ENCODE measurements at regions not wholly inside any gene's neighbourhood (a gene's known extent, or its start where the extent isn't known, plus 50 kb on each side); places are given as distances from the start of the nearest gene placed in this dataset.

DNA sequence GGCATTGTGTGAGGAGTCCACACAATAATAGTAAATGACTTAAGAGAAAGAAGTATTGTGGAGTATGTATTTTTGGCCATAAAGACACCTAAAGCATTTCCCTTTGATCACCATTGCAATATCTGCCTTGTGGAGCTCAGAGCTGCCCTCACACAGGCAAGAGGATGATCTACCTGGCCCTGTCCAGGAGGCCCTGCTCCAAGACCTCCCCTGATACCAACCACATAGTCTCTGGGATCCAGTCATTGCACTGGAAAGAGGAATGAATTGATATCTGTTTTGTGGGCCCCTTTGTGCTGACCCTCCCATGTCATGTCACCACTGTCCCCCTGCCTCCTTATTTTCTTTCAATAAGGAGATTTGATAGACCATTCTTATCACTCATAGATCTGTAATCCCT lies 430.6 kb upstream of the TNP1 start:
- Histone ChIP-seq H3K27ac (no peak overlapping the region), H3K27me3 (ENCODE audit: insufficient read depth in 3 of 3, low read length in 2 of 3) (no peaks in the 10 kb centered on the region), H3K4me1 (no peaks in the 10 kb centered on the region), H3K9me3 (no peaks in the 10 kb centered on the region), H3K36me3 (ENCODE audit: insufficient read depth in 1 of 2, low read depth in 1 of 2) (no peaks in the 10 kb centered on the region), H3K4me3 (no peak overlapping the region)
- ATAC-seq (no peak), DNase-seq (no peak)
- TF ChIP-seq, protein P1, sequence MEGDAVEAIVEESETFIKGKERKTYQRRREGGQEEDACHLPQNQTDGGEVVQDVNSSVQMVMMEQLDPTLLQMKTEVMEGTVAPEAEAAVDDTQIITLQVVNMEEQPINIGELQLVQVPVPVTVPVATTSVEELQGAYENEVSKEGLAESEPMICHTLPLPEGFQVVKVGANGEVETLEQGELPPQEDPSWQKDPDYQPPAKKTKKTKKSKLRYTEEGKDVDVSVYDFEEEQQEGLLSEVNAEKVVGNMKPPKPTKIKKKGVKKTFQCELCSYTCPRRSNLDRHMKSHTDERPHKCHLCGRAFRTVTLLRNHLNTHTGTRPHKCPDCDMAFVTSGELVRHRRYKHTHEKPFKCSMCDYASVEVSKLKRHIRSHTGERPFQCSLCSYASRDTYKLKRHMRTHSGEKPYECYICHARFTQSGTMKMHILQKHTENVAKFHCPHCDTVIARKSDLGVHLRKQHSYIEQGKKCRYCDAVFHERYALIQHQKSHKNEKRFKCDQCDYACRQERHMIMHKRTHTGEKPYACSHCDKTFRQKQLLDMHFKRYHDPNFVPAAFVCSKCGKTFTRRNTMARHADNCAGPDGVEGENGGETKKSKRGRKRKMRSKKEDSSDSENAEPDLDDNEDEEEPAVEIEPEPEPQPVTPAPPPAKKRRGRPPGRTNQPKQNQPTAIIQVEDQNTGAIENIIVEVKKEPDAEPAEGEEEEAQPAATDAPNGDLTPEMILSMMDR (IDR thresholded peaks at IDR 0.05) = no peak
- intact Hi-C loops (cut with DNase I) = no loop called here

- Histone ChIP-seq H3K36me3 (ENCODE audit: insufficient read depth in 1 of 2, low read depth in 1 of 2) (no peaks in the 10 kb centered on the region), H3K27ac (no peak overlapping the region), H3K9me3 (no peaks in the 10 kb centered on the region), H3K4me1 (no peaks in the 10 kb centered on the region), H3K27me3 (ENCODE audit: insufficient read depth in 3 of 3, low read length in 2 of 3) (no peaks in the 10 kb centered on the region), H3K4me3 (no peak overlapping the region)
- intact Hi-C loops (cut with DNase I) = no loop called here
- DNase-seq (no peak), ATAC-seq (no peak)
- 69 to 91% (median 87%) methylated on average over 2 of the region's 2 CpGs for WGBS, 3 donors
- TF ChIP-seq, protein P1 (IDR thresholded peaks at IDR 0.05) = no peak
Measured at GRCh38 chr2:217289907-217290280, 430.0 kb upstream of the TNP1 start.

DNA sequence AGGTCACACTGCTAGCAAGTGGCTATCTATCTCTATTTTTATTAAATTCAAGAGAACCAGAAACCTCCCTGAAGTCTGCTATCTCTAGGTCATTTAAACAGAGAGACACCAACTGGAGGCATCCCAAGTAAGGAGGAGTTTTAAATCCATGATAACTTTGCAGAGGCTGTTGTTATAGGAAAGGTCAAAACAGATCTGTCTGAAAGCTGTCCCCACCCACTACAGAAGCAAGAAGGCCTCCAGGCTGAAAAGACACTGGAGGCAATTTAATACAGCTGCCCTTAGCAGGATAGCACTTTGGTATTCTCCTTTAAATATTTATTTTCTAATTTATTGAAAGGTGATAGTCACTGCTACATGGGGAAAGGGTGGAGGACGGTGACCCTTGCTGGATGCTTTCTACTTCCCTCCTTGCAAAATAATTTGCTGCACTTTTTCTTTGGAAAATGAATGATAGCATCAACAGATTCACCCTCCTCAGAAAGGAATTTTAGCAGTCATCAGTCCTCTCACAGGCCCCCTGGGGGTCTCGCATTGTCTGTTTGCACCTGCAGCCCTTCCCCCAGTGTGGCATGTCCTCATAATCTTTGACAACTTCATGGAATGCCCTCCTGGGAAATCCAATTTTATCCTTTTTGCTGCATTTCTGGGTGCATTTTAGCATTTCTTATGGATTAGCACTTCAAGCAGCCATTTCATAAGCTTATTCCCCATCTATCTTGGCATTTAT lies 429.5 kb upstream of the TNP1 start:
- no peak overlapping the region for H3K4me3 ChIP-seq
- no peak overlapping the region for H3K27ac ChIP-seq
- no peak for ATAC-seq
- no peaks in the 10 kb centered on the region for H3K9me3 ChIP-seq
- no peak for DNase-seq
- no peaks in the 10 kb centered on the region for H3K27me3 ChIP-seq (ENCODE audit: insufficient read depth in 3 of 3, low read length in 2 of 3)
- 87 to 95% (median 94%) methylated on average over 2 of the region's 2 CpGs for WGBS, 3 donors
- intact Hi-C loops (cut with DNase I) = no loop called here
- no peaks in the 10 kb centered on the region for H3K36me3 ChIP-seq (ENCODE audit: insufficient read depth in 1 of 2, low read depth in 1 of 2)
- H3K4me1 ChIP-seq = no peaks in the 10 kb centered on the region
- TF ChIP-seq, protein P1 (IDR thresholded peaks at IDR 0.05) = no peak

- WGBS, 3 donors = 80 to 97% (median 97%) methylated on average over 3 of the region's 3 CpGs
- Histone ChIP-seq H3K27me3 (ENCODE audit: insufficient read depth in 3 of 3, low read length in 2 of 3) (no peaks in the 10 kb centered on the region), H3K36me3 (ENCODE audit: insufficient read depth in 1 of 2, low read depth in 1 of 2) (no peaks in the 10 kb centered on the region), H3K4me3 (no peak overlapping the region), H3K9me3 (no peaks in the 10 kb centered on the region), H3K4me1 (no peaks in the 10 kb centered on the region), H3K27ac (no peak overlapping the region)
- ATAC-seq (no peak), DNase-seq (no peak)
- intact Hi-C loops (cut with DNase I) = no loop called here
- TF ChIP-seq, protein P1 (IDR thresholded peaks at IDR 0.05) = no peak
Measured at GRCh38 chr2:217288472-217289063, 428.7 kb upstream of the TNP1 start.

GRCh38 chr2:217286833-217287232 lies 427.0 kb upstream of the TNP1 start:
- no peaks in the 10 kb centered on the region for H3K4me1 ChIP-seq
- intact Hi-C loops (cut with DNase I) = no loop called here
- DNase-seq (no peak), ATAC-seq (no peak)
- 96 to 100% (median 97%) methylated on average over 2 of the region's 2 CpGs for WGBS, 3 donors
- no peak overlapping the region for H3K27ac ChIP-seq
- H3K4me3 ChIP-seq = no peak overlapping the region
- no peaks in the 10 kb centered on the region for H3K9me3 ChIP-seq
- no peaks in the 10 kb centered on the region for H3K27me3 ChIP-seq (ENCODE audit: insufficient read depth in 3 of 3, low read length in 2 of 3)
- TF ChIP-seq, protein P1 (IDR thresholded peaks at IDR 0.05) = no peak
- no peaks in the 10 kb centered on the region for H3K36me3 ChIP-seq (ENCODE audit: insufficient read depth in 1 of 2, low read depth in 1 of 2)

Data from psoas muscle (tissue), 7 donors.